ACC112 (cell line): ENCODE measurements at regions not wholly inside any gene's neighbourhood (a gene's known extent, or its start where the extent isn't known, plus 50 kb on each side); places are given as distances from the start of the nearest gene placed in this dataset.

Experiments
- H2AFZ ChIP-seq: fragments of 200-600 bp; sonication (generic); one replicate; pipeline ENCODE4 v1.6.0; 2017; ENCODE audit warnings: antibody characterized with exemption, low read length; ENCODE audit not compliant: unreplicated experiment
- H3K27ac ChIP-seq: fragments of 200-600 bp; sonication (generic); 2 replicates; pipeline ENCODE4 v1.5.1; 2014; ENCODE audit warnings: low read depth, mild to moderate bottlenecking, antibody characterized with exemption, low read length, moderate library complexity
- H3K27me3 ChIP-seq: fragments of 200-600 bp; sonication (generic); 2 replicates; pipeline ENCODE4 v1.6.1; 2014; ENCODE audit warnings: mild to moderate bottlenecking, antibody characterized with exemption, low read length, moderate library complexity, mixed read lengths; ENCODE audit not compliant: insufficient read depth
- H3K36me3 ChIP-seq: fragments of 200-600 bp; sonication (generic); 2 replicates; pipeline ENCODE4 v1.6.1; 2016; ENCODE audit warnings: mild to moderate bottlenecking, antibody characterized with exemption, low read length, moderate library complexity, mixed read lengths; ENCODE audit not compliant: insufficient read depth
- H3K4me1 ChIP-seq: fragments of 200-600 bp; sonication (generic); one replicate; pipeline ENCODE4 v1.6.1; 2016; ENCODE audit warnings: low read length, mixed read lengths; ENCODE audit not compliant: insufficient read depth, unreplicated experiment, control insufficient read depth
- H3K4me3 ChIP-seq: fragments of 200-600 bp; sonication (generic); 2 replicates; pipeline ENCODE4 v1.5.1; 2014; ENCODE audit warnings: mild to moderate bottlenecking, low read depth, low read length
- H3K79me2 ChIP-seq: fragments of 200-600 bp; sonication (generic); one replicate; pipeline ENCODE4 v1.6.0; 2016; ENCODE audit warnings: low read length; ENCODE audit not compliant: control insufficient read depth, unreplicated experiment, insufficient read depth

GRCh38 chr1:56375326-56375804 is 204.0 kb downstream of the PLPP3 start:
- Histone ChIP-seq H3K27me3 (no peaks in the 10 kb centered on the region), H3K36me3 (no peaks in the 10 kb centered on the region), H3K4me3 (no peak overlapping the region), H3K27ac (no peak overlapping the region), H3K79me2 (no peaks in the 10 kb centered on the region), H3K4me1 (peaks cover 28% of the 10 kb centered on the region), H2AFZ (no peak overlapping the region)

- Histone ChIP-seq H3K4me1 (peaks cover 28% of the 10 kb centered on the region), H2AFZ (no peak overlapping the region), H3K4me3 (no peak overlapping the region), H3K36me3 (no peaks in the 10 kb centered on the region), H3K27me3 (no peaks in the 10 kb centered on the region), H3K27ac (no peak overlapping the region), H3K79me2 (no peaks in the 10 kb centered on the region)
Observed at GRCh38 chr1:56374026-56374974, 205.1 kb downstream of the PLPP3 start.

GRCh38 chr1:56370513-56370912 is 208.8 kb downstream of the PLPP3 start:
- no peak overlapping the region for H3K4me3 ChIP-seq
- H3K27ac ChIP-seq = no peak overlapping the region
- H3K36me3 ChIP-seq = no peaks in the 10 kb centered on the region
- H3K27me3 ChIP-seq = no peaks in the 10 kb centered on the region
- H2AFZ ChIP-seq = no peak overlapping the region
- no peaks in the 10 kb centered on the region for H3K79me2 ChIP-seq
- peaks cover 14% of the 10 kb centered on the region for H3K4me1 ChIP-seq

GRCh38 chr1:56363007-56363770 is 216.2 kb downstream of the PLPP3 start:
- peaks cover 3% of the 10 kb centered on the region for H3K4me1 ChIP-seq

GRCh38 chr1:56360021-56360420 is 219.3 kb downstream of the PLPP3 start:
- peaks cover 3% of the 10 kb centered on the region for H3K4me1 ChIP-seq
- no peak overlapping the region for H3K4me3 ChIP-seq
- H2AFZ ChIP-seq = no peak overlapping the region
- no peaks in the 10 kb centered on the region for H3K27me3 ChIP-seq
- H3K36me3 ChIP-seq = no peaks in the 10 kb centered on the region
- no peak overlapping the region for H3K27ac ChIP-seq
- H3K79me2 ChIP-seq = no peaks in the 10 kb centered on the region

More at GRCh38 chr1:56363007-56363770, 216.2 kb downstream of the PLPP3 start:
- H3K4me3 ChIP-seq = no peak overlapping the region
- H3K27me3 ChIP-seq = no peaks in the 10 kb centered on the region
- H3K36me3 ChIP-seq = no peaks in the 10 kb centered on the region
- no peak overlapping the region for H3K27ac ChIP-seq
- no peak overlapping the region for H2AFZ ChIP-seq
- no peaks in the 10 kb centered on the region for H3K79me2 ChIP-seq

- no peak overlapping the region for H3K4me3 ChIP-seq
- H3K27me3 ChIP-seq = no peaks in the 10 kb centered on the region
- no peaks in the 10 kb centered on the region for H3K36me3 ChIP-seq
- H3K79me2 ChIP-seq = no peaks in the 10 kb centered on the region
- H3K27ac ChIP-seq = no peak overlapping the region
- H3K4me1 ChIP-seq = peaks cover 3% of the 10 kb centered on the region
- H2AFZ ChIP-seq = no peak overlapping the region
Observed at GRCh38 chr1:56359056-56359455, 220.3 kb downstream of the PLPP3 start.

- H3K36me3 ChIP-seq = no peaks in the 10 kb centered on the region
- no peaks in the 10 kb centered on the region for H3K27me3 ChIP-seq
- H3K4me3 ChIP-seq = no peak overlapping the region
- no peak overlapping the region for H2AFZ ChIP-seq
- no peak overlapping the region for H3K27ac ChIP-seq
- H3K79me2 ChIP-seq = no peaks in the 10 kb centered on the region
- H3K4me1 ChIP-seq = peaks cover 3% of the 10 kb centered on the region
Observed at GRCh38 chr1:56357927-56358690, 221.3 kb downstream of the PLPP3 start.

GRCh38 chr1:56356376-56356990 is 222.9 kb downstream of the PLPP3 start:
- Histone ChIP-seq H3K79me2 (no peaks in the 10 kb centered on the region), H3K4me1 (no peaks in the 10 kb centered on the region), H3K27ac (no peak overlapping the region), H2AFZ (no peak overlapping the region), H3K36me3 (no peaks in the 10 kb centered on the region), H3K4me3 (no peak overlapping the region), H3K27me3 (no peaks in the 10 kb centered on the region)

- H2AFZ ChIP-seq = no peak overlapping the region
- no peaks in the 10 kb centered on the region for H3K27me3 ChIP-seq
- H3K79me2 ChIP-seq = no peaks in the 10 kb centered on the region
- no peaks in the 10 kb centered on the region for H3K36me3 ChIP-seq
- no peaks in the 10 kb centered on the region for H3K4me1 ChIP-seq
- no peak overlapping the region for H3K4me3 ChIP-seq
- no peak overlapping the region for H3K27ac ChIP-seq
Observed at GRCh38 chr1:56355918-56356317, 223.4 kb downstream of the PLPP3 start.

GRCh38 chr1:56355422-56355821 is 223.9 kb downstream of the PLPP3 start:
- no peaks in the 10 kb centered on the region for H3K36me3 ChIP-seq
- no peaks in the 10 kb centered on the region for H3K27me3 ChIP-seq
- H3K4me3 ChIP-seq = no peak overlapping the region
- no peaks in the 10 kb centered on the region for H3K4me1 ChIP-seq
- H2AFZ ChIP-seq = no peak overlapping the region
- no peaks in the 10 kb centered on the region for H3K79me2 ChIP-seq
- no peak overlapping the region for H3K27ac ChIP-seq
